OCI-LY3 (cell line): ENCODE measurements at regions not wholly inside any gene's neighbourhood (a gene's known extent, or its start where the extent isn't known, plus 50 kb on each side); places are given as distances from the start of the nearest gene placed in this dataset.

ENCODE experiments used
- CTCF ChIP-seq: fragments of 200-600, 300-600 bp; sonication (generic); IDR thresholded peaks from 2 replicates; pipeline ENCODE4 v1.5.1; 2014; ENCODE audit warnings: antibody characterized with exemption, low read length, low read depth
- EZH2phosphoT487 ChIP-seq: fragments of 200-600 bp; shearing (Covaris generic); IDR thresholded peaks from 2 replicates; pipeline ENCODE4 v1.6.1; 2018; ENCODE audit warnings: antibody characterized with exemption, mixed run types, low read depth

- TF ChIP-seq CTCF, result no peak
- no peak for TF ChIP-seq EZH2phosphoT487
These were observed 234.4 kb upstream of the ATP6AP2 start for GRCh38 chrX:40346379-40346778.
